BJ (cell line): ENCODE measurements at regions not wholly inside any gene's neighbourhood (a gene's known extent, or its start where the extent isn't known, plus 50 kb on each side); places are given as distances from the start of the nearest gene placed in this dataset.

Experiments used
- CTCF ChIA-PET: fragments of 350-600 bp; formaldehyde crosslinking; extraction: SDS; loops from one replicate; lab custom pipeline; 2021; ENCODE audit warnings: antibody characterized with exemption, inconsistent platforms; lab: Yijun Ruan, JAX
- POLR2A ChIA-PET: fragments of 300-600 bp; sonication (Branson Sonifier 250); formaldehyde crosslinking; extraction: SDS; loops from one replicate; lab custom pipeline; 2021; ENCODE audit warnings: antibody characterized with exemption; lab: Charles Lee
- DNase-seq: peaks from one replicate; pipeline ENCODE4 v3.0.0-alpha.2; 2011; ENCODE audit warnings: low read depth
- H3K27me3 ChIP-seq: 2 replicates; pipeline ENCODE4 v1.6.0; 2011; ENCODE audit warnings: low read length; ENCODE audit not compliant: control insufficient read depth, insufficient read depth
- H3K36me3 ChIP-seq: 2 replicates; pipeline ENCODE4 v1.5.1; 2011; ENCODE audit warnings: low read length; ENCODE audit not compliant: control insufficient read depth, insufficient read depth
- H3K4me3 ChIP-seq: 2 replicates; pipeline ENCODE4 v1.5.1; 2011; ENCODE audit warnings: low read depth, mild to moderate bottlenecking, control low read depth, low read length
- TF ChIP-seq, protein P1 (sequence below): IDR thresholded peaks from 2 replicates; pipeline ENCODE4 v1.5.1; 2011; ENCODE audit warnings: low read depth, mild to moderate bottlenecking, control low read depth, inconsistent platforms, low read length, moderate library complexity; ENCODE audit not compliant: insufficient read depth

DNA sequence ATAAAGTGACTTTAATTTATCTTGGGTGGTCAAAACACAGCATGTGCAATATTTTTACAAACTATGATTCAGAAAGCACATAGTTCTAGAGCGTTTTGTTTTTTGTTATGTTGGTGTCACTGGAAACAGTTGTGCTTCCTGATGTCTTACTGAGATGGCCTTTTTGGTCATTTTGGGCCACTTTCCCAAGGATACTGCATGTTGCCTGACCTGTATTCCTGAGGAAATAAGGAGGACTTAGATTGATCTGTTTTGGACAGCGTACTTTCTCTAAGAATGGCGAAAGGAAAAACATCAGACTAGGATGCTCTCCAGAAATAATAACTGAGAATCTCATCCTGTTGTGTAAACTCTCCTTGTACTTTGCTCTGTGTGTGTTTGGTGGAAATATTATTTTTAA, 451.2 kb downstream of the USP25 start:
- DNase-seq = no peak
- H3K36me3 ChIP-seq = no peaks in the 10 kb centered on the region
- ChIA-PET POLR2A (no interaction called here), CTCF (no interaction called here)
- TF ChIP-seq, protein P1, sequence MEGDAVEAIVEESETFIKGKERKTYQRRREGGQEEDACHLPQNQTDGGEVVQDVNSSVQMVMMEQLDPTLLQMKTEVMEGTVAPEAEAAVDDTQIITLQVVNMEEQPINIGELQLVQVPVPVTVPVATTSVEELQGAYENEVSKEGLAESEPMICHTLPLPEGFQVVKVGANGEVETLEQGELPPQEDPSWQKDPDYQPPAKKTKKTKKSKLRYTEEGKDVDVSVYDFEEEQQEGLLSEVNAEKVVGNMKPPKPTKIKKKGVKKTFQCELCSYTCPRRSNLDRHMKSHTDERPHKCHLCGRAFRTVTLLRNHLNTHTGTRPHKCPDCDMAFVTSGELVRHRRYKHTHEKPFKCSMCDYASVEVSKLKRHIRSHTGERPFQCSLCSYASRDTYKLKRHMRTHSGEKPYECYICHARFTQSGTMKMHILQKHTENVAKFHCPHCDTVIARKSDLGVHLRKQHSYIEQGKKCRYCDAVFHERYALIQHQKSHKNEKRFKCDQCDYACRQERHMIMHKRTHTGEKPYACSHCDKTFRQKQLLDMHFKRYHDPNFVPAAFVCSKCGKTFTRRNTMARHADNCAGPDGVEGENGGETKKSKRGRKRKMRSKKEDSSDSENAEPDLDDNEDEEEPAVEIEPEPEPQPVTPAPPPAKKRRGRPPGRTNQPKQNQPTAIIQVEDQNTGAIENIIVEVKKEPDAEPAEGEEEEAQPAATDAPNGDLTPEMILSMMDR = no peak
- no peaks in the 10 kb centered on the region for H3K27me3 ChIP-seq
- H3K4me3 ChIP-seq = no peak overlapping the region

DNA sequence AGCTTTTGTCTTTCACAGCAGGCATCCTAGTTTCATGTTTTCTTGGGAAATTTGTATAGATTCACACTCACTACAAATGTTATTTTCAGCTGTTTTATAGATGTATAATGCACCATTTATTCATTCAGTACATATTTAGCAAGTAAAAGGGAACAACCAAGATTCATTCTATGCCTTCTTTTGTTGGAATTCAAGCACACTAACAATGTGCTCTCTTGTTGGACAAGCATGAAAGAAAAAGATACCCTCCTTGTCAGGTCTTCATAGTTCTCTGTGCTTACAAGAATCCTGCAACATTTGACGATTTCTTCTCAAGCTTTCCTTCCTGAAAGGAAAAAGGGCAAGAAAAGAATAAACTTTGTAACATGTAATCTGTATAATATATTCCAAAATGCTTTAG, 456.0 kb downstream of the USP25 start:
- no peak overlapping the region for H3K4me3 ChIP-seq
- ChIA-PET CTCF (no interaction called here), POLR2A (no interaction called here)
- H3K27me3 ChIP-seq = no peaks in the 10 kb centered on the region
- H3K36me3 ChIP-seq = no peaks in the 10 kb centered on the region
- TF ChIP-seq, protein P1 = no peak
- DNase-seq = no peak

DNA sequence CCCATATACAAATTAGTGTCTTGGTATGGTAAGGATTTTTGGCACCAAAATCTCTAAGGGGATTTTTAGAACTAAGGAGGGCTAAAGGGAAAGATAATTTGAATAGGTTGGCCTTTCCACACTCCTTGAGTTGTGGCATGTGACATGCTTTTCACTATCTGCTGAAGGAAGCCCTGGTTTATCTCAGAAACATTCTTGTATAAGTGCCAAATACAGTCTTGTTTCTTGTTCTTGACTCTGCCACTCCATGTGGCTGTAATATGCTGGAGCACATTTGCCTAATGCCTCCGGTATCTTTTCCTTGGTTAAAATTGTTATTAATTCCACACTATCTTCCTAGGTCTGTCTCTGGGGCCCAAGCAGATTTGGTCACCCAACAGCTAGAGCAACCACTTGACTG, 457.0 kb downstream of the USP25 start:
- Histone ChIP-seq H3K4me3 (no peak overlapping the region), H3K27me3 (no peaks in the 10 kb centered on the region), H3K36me3 (no peaks in the 10 kb centered on the region)
- no peak for DNase-seq
- ChIA-PET POLR2A (no interaction called here), CTCF (no interaction called here)
- TF ChIP-seq, protein P1 = no peak

DNA sequence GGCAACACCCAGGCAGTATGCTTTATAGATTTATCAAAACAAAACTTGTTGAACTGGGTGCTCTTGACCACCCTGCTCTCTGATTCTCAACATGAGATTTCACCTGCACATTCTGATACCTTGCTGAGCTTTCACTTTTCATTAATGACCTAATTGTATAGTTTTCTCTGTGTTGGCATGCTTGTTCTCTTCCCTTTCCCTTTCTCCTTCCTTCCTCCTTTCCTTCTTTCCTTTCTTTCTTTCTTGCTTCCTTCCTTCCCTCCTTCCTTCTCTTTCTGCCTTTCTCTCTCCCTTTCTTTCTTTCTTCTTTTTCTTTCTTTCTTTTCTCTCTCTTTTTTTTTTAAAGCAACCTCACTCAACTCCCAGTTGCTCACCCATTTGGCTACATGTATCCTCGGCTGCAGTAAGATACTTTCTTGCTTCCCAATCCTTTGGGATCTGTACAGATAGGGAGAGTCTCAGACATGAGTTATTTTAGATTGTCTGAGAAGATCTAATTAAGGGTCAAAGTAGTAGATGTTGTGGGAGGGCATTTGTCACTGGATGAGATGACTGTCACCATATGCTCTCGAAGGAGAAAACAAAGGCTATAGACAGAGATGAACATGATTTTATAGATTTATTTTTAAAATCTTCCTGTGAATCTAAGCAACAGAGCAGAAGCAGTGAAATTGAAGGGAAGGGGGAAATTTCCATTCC, 458.0 kb downstream of the USP25 start:
- Histone ChIP-seq H3K27me3 (no peaks in the 10 kb centered on the region), H3K36me3 (no peaks in the 10 kb centered on the region), H3K4me3 (no peak overlapping the region)
- ChIA-PET CTCF (interaction anchor here (0.6 kb wide), 2 partner anchors 33 to 105 kb away, joined by 3 read pairs; no protein-coding TSS in a partner anchor), POLR2A (no interaction called here)
- DNase-seq = no peak
- TF ChIP-seq, protein P1 = no peak

DNA sequence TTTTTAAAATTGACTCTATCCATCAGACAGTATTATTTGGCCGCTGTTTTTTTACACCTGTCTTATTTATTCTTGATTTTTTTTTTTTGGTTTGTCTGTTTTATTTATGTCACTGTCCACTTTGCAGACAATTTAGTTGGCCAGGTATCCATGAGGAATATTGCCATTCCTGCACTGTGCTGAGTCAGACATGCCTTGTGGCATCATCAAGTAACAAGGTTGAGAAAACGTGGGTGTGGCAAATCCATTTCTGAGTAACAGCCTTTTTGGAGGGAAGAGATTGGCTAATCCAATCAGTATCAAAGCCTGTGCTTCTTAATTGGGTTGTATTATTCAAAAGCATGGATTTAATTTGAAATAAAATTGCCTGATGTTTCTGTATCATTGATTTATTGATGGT, 463.1 kb downstream of the USP25 start:
- no peak overlapping the region for H3K4me3 ChIP-seq
- ChIA-PET CTCF (no interaction called here), POLR2A (no interaction called here)
- H3K36me3 ChIP-seq = no peaks in the 10 kb centered on the region
- TF ChIP-seq, protein P1 = no peak
- no peaks in the 10 kb centered on the region for H3K27me3 ChIP-seq
- DNase-seq = no peak
